Hematopoietic multipotent progenitor cell treated with erythropoietin and hydrocortisone succinate and interleukin-3 and kit ligand, for 4 days (in vitro differentiated cells): ENCODE measurements at regions not wholly inside any gene's neighbourhood (a gene's known extent, or its start where the extent isn't known, plus 50 kb on each side); places are given as distances from the start of the nearest gene placed in this dataset.
"Not testable (repeated sequence)": the region's sequence is repeated elsewhere in the genome, so short reads cannot be mapped to it uniquely, and the experiment has no call there.

Experiments used
- DNase-seq: peaks from one replicate; pipeline ENCODE4 v3.0.0-alpha.2; 2015

DNA sequence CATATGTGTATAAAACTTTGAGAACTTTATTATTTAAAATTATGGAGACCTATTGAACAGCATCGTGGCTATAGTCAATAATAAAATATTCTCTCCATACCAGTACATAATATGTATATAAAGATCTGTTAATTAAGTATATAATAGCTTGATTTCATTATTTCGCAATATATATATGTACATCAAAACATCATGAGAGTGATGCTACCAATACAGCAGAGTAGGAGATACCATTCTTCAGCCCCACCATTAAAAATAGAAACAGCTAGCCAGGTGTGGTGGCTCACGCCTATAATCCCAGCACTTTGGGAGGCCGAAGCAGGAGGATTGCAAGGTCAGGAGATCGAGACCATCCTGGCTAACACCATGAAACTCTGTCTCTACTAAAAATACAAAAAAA is 1755.3 kb upstream of the SPRY2 start:
- DNase-seq: no peak

DNA sequence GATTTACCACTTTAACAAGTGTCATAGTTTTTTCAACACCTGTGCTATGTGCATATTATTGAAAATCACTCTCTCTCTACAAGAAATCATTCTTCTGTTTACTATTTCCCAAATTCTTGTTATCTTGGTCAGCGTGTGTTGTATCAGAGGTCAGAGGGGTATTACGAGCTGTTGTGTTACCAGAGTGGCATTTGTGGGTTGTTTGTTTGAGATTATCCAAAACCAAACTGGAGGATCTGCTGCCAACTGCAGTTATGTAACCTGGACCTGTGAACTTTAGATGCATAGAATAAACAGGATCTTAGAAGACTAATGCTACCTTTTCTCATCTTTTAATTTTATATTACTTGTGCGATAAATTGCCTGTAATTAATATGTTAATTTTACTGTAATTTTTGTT is 1751.4 kb upstream of the SPRY2 start:
- no peak for DNase-seq

- DNase-seq: no peak
Observed at GRCh38 chr13:82088781-82089180, 1747.9 kb upstream of the SPRY2 start.

DNA sequence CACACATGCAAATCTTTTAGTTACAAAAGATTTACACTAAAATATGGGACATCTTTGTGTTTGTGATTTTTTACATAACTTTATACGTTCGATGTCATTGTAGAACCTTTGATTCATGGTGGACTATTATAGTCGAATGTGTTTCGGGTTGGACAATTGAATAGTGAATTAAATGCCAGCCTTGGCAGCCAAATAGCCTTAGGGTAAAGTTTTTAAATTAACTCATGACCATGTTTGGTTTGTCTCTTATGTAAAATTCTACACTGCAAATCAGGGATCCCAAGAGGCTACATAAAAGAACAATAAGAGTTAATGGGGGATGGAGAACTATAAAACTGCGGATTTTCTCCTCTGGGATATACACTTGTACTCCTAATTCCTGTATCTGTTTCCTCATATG is 1735.6 kb upstream of the SPRY2 start:
- DNase-seq: no peak

DNA sequence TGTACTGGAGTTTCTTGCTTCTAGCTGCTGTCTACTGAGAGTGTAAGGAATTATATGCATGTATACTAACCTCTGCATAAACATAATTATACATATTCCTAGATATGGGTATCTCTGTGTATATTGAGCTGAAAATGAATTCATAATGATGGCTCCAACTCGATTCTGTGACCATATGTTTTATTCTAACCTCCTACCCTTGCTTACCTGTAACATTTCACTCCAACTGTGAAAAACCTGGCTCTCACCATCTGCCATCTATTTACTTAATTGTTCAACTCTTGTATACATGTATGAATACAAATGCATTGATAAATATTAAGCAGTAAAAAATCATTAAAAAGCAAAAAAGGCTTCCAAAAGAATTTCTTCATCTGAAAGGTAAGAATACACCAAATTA is 1729.5 kb upstream of the SPRY2 start:
- DNase-seq: no peak

- no peak for DNase-seq
Observed at GRCh38 chr13:82062772-82063171, 1721.8 kb upstream of the SPRY2 start.

- no peak for DNase-seq
Observed at GRCh38 chr13:82058364-82058763, 1717.4 kb upstream of the SPRY2 start.

DNA sequence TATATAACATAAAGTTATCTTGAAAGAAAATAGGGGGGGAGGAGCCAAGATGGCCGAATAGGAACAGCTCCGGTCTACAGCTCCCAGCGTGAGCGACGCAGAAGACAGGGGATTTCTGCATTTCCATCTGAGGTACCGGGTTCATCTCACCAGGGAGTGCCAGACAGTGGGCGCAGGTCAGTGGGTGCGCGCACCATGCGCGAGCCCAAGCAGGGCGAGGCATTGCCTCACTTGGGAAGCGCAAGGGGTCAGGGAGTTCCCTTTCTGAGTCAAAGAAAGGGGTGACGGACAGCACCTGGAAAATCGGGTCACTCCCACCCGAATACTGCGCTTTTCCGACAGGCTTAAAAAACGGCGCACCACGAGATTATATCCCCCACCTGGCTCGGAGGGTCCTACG is 1704.4 kb upstream of the SPRY2 start:
- not testable (repeated sequence) for DNase-seq

- DNase-seq: no peak
Observed at GRCh38 chr13:82036602-82037001, 1695.7 kb upstream of the SPRY2 start.

DNA sequence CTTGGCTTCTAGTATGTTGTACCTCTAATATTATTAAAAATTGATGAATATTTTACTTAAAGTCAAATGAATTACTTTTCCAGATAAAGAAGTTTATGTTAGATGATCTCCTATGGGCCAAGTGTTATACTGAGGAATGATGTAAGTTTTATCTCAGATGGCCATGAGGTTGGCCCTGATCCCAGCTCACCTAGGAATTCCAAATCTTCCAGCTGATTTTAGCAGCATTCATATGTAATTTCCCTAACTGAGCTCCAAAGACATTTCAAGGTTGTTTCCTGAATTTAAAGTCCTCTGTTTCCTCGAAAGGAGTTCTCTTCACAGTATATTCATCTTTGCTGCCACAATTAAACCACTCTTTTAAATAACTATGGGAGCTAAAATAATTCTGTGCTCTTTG is 1670.4 kb upstream of the SPRY2 start:
- no peak for DNase-seq

DNA sequence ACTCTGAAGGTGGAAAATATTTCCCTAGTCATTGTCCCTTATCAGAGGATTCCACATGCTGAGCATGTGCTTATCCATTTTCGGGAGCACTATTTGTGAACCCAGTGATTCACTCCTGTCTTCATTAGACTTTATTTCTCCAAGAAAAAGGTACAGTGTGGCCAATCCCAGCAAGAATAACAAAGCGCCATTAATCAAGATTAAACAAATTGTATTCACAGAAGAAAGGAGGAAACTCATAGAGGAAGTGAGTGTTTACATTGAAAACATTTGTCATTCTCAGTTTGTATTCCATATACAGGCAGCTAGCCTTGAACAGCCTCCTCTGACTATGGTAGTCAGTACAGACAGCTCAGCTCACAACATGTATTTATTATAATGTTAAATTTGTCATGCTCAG is 1669.9 kb upstream of the SPRY2 start:
- no peak for DNase-seq

DNA sequence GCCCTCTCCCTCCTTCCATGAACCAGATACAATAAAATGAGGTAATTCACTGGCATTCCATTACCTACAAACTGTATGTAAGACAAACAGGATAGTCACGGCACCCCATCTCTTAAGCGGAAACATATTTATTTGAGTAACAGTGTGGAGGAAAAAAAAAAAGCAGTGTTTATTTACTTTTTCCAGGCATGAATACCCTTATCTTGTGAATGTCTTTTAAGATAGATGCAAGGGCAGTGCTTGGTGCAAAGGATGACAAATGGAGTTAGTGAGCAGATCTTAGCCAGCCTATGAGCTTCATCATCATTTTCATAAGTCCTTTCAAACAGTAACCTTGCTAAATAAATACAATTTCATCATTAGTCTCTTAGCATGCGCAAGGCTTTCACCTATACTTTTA is 1661.8 kb upstream of the SPRY2 start:
- no peak for DNase-seq

DNA sequence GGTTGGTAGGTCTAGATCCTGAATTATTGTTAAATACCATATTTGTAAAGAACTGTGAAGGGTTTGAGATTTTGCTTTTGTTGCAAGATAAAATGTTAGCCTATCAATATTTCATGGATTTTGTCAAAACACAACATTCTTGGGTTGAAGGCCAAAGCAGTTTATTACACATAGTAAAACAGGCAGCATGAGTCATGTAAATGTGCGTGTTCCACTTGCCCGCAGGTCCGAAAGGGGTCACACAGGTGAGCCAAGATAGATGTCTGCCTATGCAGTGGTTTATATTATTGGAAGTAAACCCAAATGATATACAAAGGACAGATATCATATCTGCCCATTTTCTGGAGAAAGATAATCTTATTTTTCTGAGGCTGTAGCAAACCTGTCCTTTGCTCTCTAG is 1654.4 kb upstream of the SPRY2 start:
- DNase-seq: no peak

DNA sequence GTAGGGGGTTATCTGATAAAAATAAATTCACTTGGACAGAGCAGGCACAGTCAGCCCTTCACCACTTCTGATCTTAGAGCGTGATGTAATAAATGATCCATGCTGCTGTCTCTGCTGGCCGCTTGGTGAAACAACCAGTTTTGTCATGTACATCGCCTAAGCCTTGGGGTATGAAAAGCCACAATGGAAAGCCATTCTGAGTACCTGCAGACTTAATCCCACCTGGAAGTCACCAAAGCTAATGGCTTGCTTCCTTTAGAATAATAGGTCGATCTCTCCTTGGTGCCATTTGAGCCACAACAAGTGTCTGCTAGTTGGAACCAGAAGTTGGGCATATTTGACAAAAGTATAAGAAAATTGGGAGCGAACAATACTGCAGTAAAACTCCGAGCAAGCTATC is 1649.7 kb upstream of the SPRY2 start:
- DNase-seq: no peak

DNA sequence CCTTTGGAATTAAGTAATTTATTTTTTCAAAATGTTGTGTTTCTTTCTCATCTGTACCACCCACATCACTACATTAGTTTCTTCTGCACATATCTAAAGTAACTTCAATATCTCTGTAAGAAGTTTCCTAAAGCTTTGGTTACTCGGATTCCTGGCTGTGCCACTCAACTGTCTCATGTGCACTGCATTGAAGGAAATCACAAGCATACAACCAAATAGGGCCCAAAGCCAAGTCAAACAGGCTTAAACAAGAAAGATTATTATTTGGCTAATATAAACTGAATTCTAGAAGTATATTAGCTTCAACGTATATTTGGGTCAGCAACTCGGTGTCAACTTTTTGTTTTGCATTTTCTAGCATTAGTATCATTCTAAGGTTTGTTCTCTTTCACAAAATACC is 1647.6 kb upstream of the SPRY2 start:
- DNase-seq: no peak

- no peak for DNase-seq
Observed at GRCh38 chr13:81987677-81988357, 1646.9 kb upstream of the SPRY2 start.

GRCh38 chr13:81987159-81987558 is 1646.2 kb upstream of the SPRY2 start:
- DNase-seq: no peak

DNA sequence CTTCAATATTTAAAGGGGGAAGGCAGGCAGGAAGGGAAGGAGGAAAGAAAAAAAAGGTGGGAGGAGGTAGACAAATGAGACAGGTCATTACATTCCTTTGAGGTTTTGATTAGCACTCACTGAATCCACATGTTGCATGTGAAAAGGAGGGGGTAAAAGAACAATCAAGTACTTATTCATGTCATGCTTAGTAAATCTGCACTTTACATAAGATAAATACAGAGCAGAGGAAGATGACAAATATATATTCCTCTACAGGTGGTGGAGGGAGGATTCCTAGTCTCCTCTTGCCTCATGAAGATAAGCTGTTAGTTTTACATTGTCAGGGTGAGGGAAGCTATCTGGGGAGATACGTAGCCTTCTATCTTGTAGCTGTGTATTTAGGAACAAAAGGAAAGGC is 1645.4 kb upstream of the SPRY2 start:
- DNase-seq: no peak

GRCh38 chr13:81957121-81957520 is 1616.2 kb upstream of the SPRY2 start:
- DNase-seq: no peak

GRCh38 chr13:81929988-81930387 is 1589.1 kb upstream of the SPRY2 start:
- DNase-seq: peak; percentile 41

GRCh38 chr13:81927347-81927746 is 1586.4 kb upstream of the SPRY2 start:
- peak; percentile 4 for DNase-seq

- no peak for DNase-seq
Observed at GRCh38 chr13:81917810-81918209, 1576.9 kb upstream of the SPRY2 start.

DNA sequence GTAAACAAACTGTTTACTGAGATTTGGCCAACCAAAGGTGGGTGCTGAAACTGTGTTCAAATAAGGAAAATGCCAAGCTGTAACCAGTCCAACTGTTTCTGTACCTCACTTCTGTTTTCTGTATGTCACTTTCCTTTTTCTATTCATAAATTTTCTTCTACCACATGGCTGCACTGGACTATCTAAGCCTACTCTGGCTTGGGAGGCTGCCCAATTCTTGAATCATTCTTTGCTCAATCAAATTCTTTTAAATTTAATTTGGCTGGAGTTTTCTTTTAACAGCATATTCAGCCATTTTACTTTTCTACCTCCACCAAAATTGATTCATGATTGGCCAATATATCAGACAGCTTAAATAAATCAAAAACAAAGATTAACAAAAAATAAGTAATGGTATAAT is 1575.5 kb upstream of the SPRY2 start:
- no peak for DNase-seq

DNA sequence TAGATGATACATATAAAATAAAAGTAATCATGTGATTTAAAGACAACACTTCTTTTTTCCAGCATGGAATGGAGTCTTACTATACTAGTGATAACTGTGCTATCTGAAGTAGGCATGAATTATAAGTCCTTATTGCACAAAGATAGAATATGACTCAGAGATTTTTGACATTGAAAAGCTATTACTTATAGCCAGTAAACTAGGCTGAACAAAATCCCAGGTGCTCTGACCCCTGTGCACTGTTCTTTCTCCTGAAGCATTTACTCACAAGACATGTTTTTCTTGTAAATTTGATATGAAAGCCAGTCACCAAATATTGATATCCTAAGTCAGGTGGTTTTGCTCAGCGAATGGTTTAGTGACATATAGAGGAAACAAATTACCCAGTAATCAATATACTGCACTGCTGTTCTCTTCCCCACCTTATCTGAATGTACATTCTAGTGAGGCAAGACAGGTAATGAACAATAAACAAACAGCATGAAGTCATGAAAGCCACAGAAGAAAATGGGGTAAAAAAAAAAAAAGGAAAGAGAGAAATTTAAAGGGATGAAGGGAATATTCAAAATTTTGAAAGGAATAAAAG is 1567.0 kb upstream of the SPRY2 start:
- no peak for DNase-seq

- no peak for DNase-seq
Observed at GRCh38 chr13:81888855-81889254, 1547.9 kb upstream of the SPRY2 start.
